ENCODE measurements at regions not wholly inside any gene's neighbourhood (a gene's known extent, or its start where the extent isn't known, plus 50 kb on each side); places are given as distances from the start of the nearest gene placed in this dataset.

DNA sequence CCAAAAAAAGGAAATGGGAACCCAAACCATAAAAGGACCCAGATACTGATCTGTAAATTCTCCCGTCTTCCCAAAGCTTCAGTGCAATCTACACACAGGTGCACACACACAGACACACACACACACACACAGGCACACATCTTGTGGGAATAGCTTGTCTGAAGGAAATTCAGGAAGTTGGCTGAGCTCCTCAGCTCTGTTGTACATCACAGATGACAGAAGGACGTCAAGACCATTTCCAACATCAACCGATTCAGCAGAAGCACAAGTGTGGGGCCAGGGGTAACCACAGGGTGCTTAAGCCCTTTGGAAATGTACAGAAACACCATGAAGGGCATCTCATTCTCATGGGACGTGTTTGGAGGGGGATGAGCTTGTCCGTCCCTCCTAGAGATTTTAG is 498.1 kb upstream of the PSMD7 start:
- TF ChIP-seq, protein P1, sequence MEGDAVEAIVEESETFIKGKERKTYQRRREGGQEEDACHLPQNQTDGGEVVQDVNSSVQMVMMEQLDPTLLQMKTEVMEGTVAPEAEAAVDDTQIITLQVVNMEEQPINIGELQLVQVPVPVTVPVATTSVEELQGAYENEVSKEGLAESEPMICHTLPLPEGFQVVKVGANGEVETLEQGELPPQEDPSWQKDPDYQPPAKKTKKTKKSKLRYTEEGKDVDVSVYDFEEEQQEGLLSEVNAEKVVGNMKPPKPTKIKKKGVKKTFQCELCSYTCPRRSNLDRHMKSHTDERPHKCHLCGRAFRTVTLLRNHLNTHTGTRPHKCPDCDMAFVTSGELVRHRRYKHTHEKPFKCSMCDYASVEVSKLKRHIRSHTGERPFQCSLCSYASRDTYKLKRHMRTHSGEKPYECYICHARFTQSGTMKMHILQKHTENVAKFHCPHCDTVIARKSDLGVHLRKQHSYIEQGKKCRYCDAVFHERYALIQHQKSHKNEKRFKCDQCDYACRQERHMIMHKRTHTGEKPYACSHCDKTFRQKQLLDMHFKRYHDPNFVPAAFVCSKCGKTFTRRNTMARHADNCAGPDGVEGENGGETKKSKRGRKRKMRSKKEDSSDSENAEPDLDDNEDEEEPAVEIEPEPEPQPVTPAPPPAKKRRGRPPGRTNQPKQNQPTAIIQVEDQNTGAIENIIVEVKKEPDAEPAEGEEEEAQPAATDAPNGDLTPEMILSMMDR (IDR thresholded peaks at IDR 0.05), result no peak
- TF ChIP-seq POLR2AphosphoS5 (IDR thresholded peaks at IDR 0.05), result no peak

Measured in suprapubic skin (tissue), 3 donors.